ENCODE measurements at regions not wholly inside any gene's neighbourhood (a gene's known extent, or its start where the extent isn't known, plus 50 kb on each side); places are given as distances from the start of the nearest gene placed in this dataset.

GRCh38 chr20:6700563-6701329 lies 66.7 kb upstream of the BMP2 start:
- TF ChIP-seq MAX (IDR thresholded peaks at IDR 0.05) (no peak), HNF4G (IDR thresholded peaks at IDR 0.05) (no peak), HNF4A (conservative IDR thresholded peaks at IDR 0.05) (no peak)
